ENCODE measurements at regions not wholly inside any gene's neighbourhood (a gene's known extent, or its start where the extent isn't known, plus 50 kb on each side); places are given as distances from the start of the nearest gene placed in this dataset.
"Not testable (repeated sequence)": the region's sequence is repeated elsewhere in the genome, so short reads cannot be mapped to it uniquely, and the experiment has no call there.

- no peak for DNase-seq (ENCODE audit: low spot score)
Observed at GRCh38 chr1:234865171-234866006, 255.4 kb upstream of the IRF2BP2 start.

- no peak for DNase-seq (ENCODE audit: low spot score)
Observed at GRCh38 chr1:234864116-234864515, 254.1 kb upstream of the IRF2BP2 start.

GRCh38 chr1:234863551-234863971 is 253.6 kb upstream of the IRF2BP2 start:
- DNase-seq (ENCODE audit: low spot score), result no peak

- peak; percentile 71 for DNase-seq (ENCODE audit: low spot score)
Observed at GRCh38 chr1:234862944-234863515, 253.1 kb upstream of the IRF2BP2 start.

GRCh38 chr1:234862360-234862943 is 252.5 kb upstream of the IRF2BP2 start:
- DNase-seq (ENCODE audit: low spot score), result no peak

GRCh38 chr1:234861761-234862160 is 251.8 kb upstream of the IRF2BP2 start:
- DNase-seq (ENCODE audit: low spot score), result no peak

GRCh38 chr1:234861024-234861620 is 251.1 kb upstream of the IRF2BP2 start:
- no peak for DNase-seq (ENCODE audit: low spot score)

GRCh38 chr1:234858722-234859121 is 248.7 kb upstream of the IRF2BP2 start:
- DNase-seq (ENCODE audit: low spot score), result no peak

GRCh38 chr1:234856845-234857245 is 246.9 kb upstream of the IRF2BP2 start:
- DNase-seq (ENCODE audit: low spot score), result no peak

GRCh38 chr1:234855851-234856250 is 245.9 kb upstream of the IRF2BP2 start:
- DNase-seq (ENCODE audit: low spot score), result no peak

- no peak for DNase-seq (ENCODE audit: low spot score)
Observed at GRCh38 chr1:234854645-234855039, 244.7 kb upstream of the IRF2BP2 start.

GRCh38 chr1:234853906-234854644 is 244.1 kb upstream of the IRF2BP2 start:
- no peak for DNase-seq (ENCODE audit: low spot score)

GRCh38 chr1:234852659-234853058 is 242.7 kb upstream of the IRF2BP2 start:
- DNase-seq (ENCODE audit: low spot score), result no peak

GRCh38 chr1:234851450-234852438 is 241.8 kb upstream of the IRF2BP2 start:
- DNase-seq (ENCODE audit: low spot score), result no peak

GRCh38 chr1:234849832-234850231 is 239.9 kb upstream of the IRF2BP2 start:
- DNase-seq (ENCODE audit: low spot score), result no peak

- no peak for DNase-seq (ENCODE audit: low spot score)
Observed at GRCh38 chr1:234848972-234849649, 239.1 kb upstream of the IRF2BP2 start.

- not testable (repeated sequence) for DNase-seq (ENCODE audit: low spot score)
Observed at GRCh38 chr1:234846813-234847212, 236.8 kb upstream of the IRF2BP2 start.

GRCh38 chr1:234845836-234846235 is 235.9 kb upstream of the IRF2BP2 start:
- DNase-seq (ENCODE audit: low spot score), result no peak

GRCh38 chr1:234845097-234845660 is 235.2 kb upstream of the IRF2BP2 start:
- DNase-seq (ENCODE audit: low spot score), result no peak
